ENCODE measurements at regions not wholly inside any gene's neighbourhood (a gene's known extent, or its start where the extent isn't known, plus 50 kb on each side); places are given as distances from the start of the nearest gene placed in this dataset.

- Histone ChIP-seq H3K4me3 (no peak overlapping the region), H3K27me3 (no peaks in the 10 kb centered on the region), H3K4me1 (peaks cover 0 to 14% (median 4%) of the 10 kb centered on the region in 4 donors), H3K36me3 (no peaks in the 10 kb centered on the region), H3K27ac (peak overlapping the region; percentile 30 to 74 (median 41)), H3K9me3 (no peaks in the 10 kb centered on the region)
- TF ChIP-seq POLR2A (IDR thresholded peaks at IDR 0.05) (no peak), CTCF (IDR thresholded peaks at IDR 0.05) (no peak)
- no peak for DNase-seq
Observed at GRCh38 chr11:95703049-95703448, 86.5 kb downstream of the FAM76B start.

GRCh38 chr11:95702526-95702925, 87.1 kb downstream of the FAM76B start:
- DNase-seq, result no peak
- peaks cover 0 to 14% (median 4%) of the 10 kb centered on the region in 4 donors for H3K4me1 ChIP-seq
- H3K27ac ChIP-seq, result peak overlapping the region; percentile 30 to 74 (median 41)
- no peaks in the 10 kb centered on the region for H3K9me3 ChIP-seq
- H3K36me3 ChIP-seq, result no peaks in the 10 kb centered on the region
- no peaks in the 10 kb centered on the region for H3K27me3 ChIP-seq
- no peak overlapping the region for H3K4me3 ChIP-seq
- no peak for TF ChIP-seq CTCF (IDR thresholded peaks at IDR 0.05)
- TF ChIP-seq POLR2A (IDR thresholded peaks at IDR 0.05), result no peak

GRCh38 chr11:95700471-95700817, 89.1 kb downstream of the FAM76B start:
- no peak for DNase-seq
- no peak overlapping the region for H3K4me3 ChIP-seq
- H3K9me3 ChIP-seq, result no peaks in the 10 kb centered on the region
- no peaks in the 10 kb centered on the region for H3K27me3 ChIP-seq
- peaks cover 0 to 14% (median 4%) of the 10 kb centered on the region in 4 donors for H3K4me1 ChIP-seq
- peak overlapping the region in 2 of 4 donors; percentile 61 to 74 for H3K27ac ChIP-seq
- TF ChIP-seq POLR2A (IDR thresholded peaks at IDR 0.05) (no peak), CTCF (IDR thresholded peaks at IDR 0.05) (no peak)
- no peaks in the 10 kb centered on the region for H3K36me3 ChIP-seq

- Histone ChIP-seq H3K36me3 (no peaks in the 10 kb centered on the region), H3K27ac (peak overlapping the region in 2 of 4 donors; percentile 61 to 74), H3K27me3 (no peaks in the 10 kb centered on the region), H3K4me1 (peaks cover 0 to 14% (median 4%) of the 10 kb centered on the region in 4 donors), H3K9me3 (no peaks in the 10 kb centered on the region), H3K4me3 (no peak overlapping the region)
- no peak for DNase-seq
- TF ChIP-seq CTCF (IDR thresholded peaks at IDR 0.05) (no peak), POLR2A (IDR thresholded peaks at IDR 0.05) (no peak)
Observed at GRCh38 chr11:95699631-95700470, 89.7 kb downstream of the FAM76B start.

GRCh38 chr11:95698676-95699557, 90.7 kb downstream of the FAM76B start:
- no peak for TF ChIP-seq CTCF (IDR thresholded peaks at IDR 0.05)
- TF ChIP-seq POLR2A (IDR thresholded peaks at IDR 0.05), result no peak
- Histone ChIP-seq H3K9me3 (no peaks in the 10 kb centered on the region), H3K4me1 (peaks cover 0 to 14% (median 4%) of the 10 kb centered on the region in 4 donors), H3K27ac (peak overlapping the region in 2 of 4 donors; percentile 61 to 74), H3K4me3 (no peak overlapping the region), H3K27me3 (no peaks in the 10 kb centered on the region), H3K36me3 (no peaks in the 10 kb centered on the region)
- no peak for DNase-seq

All from Peyer's patch (tissue), 4 donors.